GM18868 (cell line): ENCODE measurements at regions not wholly inside any gene's neighbourhood (a gene's known extent, or its start where the extent isn't known, plus 50 kb on each side); places are given as distances from the start of the nearest gene placed in this dataset.

Experiments
- ATAC-seq: cut with Tn5 transposase; IDR thresholded peaks from one replicate; pipeline ENCODE4 v1.9.1; 2021; ENCODE audit warnings: mild to moderate bottlenecking, moderate library complexity; ENCODE audit not compliant: unreplicated experiment

GRCh38 chr6:88558981-88559380 is 392.8 kb upstream of the CNR1 start:
- ATAC-seq: no peak

GRCh38 chr6:88556663-88557062 is 390.5 kb upstream of the CNR1 start:
- ATAC-seq: no peak

GRCh38 chr6:88548891-88549505 is 382.9 kb upstream of the CNR1 start:
- ATAC-seq: no peak

- ATAC-seq: peak; percentile 82
Observed at GRCh38 chr6:88547768-88548167, 381.6 kb upstream of the CNR1 start.

GRCh38 chr6:88545991-88546390 is 379.8 kb upstream of the CNR1 start:
- no peak for ATAC-seq

- ATAC-seq: no peak
Observed at GRCh38 chr6:88544986-88545612, 379.0 kb upstream of the CNR1 start.

- no peak for ATAC-seq
Observed at GRCh38 chr6:88539295-88539764, 373.2 kb upstream of the CNR1 start.

GRCh38 chr6:88538840-88539239 is 372.7 kb upstream of the CNR1 start:
- no peak for ATAC-seq

GRCh38 chr6:88538130-88538706 is 372.1 kb upstream of the CNR1 start:
- ATAC-seq: no peak

GRCh38 chr6:88536071-88536625 is 370.0 kb upstream of the CNR1 start:
- no peak for ATAC-seq

- peak; percentile 50 for ATAC-seq
Observed at GRCh38 chr6:88535306-88535705, 369.2 kb upstream of the CNR1 start.

- no peak for ATAC-seq
Observed at GRCh38 chr6:88532241-88532860, 366.2 kb upstream of the CNR1 start.

- ATAC-seq: no peak
Observed at GRCh38 chr6:88529726-88530125, 363.6 kb upstream of the CNR1 start.

- no peak for ATAC-seq
Observed at GRCh38 chr6:88520445-88520844, 354.3 kb upstream of the CNR1 start.

GRCh38 chr6:88520017-88520338 is 353.8 kb upstream of the CNR1 start:
- ATAC-seq: no peak

GRCh38 chr6:88519301-88520016 is 353.3 kb upstream of the CNR1 start:
- no peak for ATAC-seq

- ATAC-seq: no peak
Observed at GRCh38 chr6:88517737-88518136, 351.6 kb upstream of the CNR1 start.

GRCh38 chr6:88513920-88514319 is 347.8 kb upstream of the CNR1 start:
- no peak for ATAC-seq

- ATAC-seq: no peak
Observed at GRCh38 chr6:88513471-88513870, 347.3 kb upstream of the CNR1 start.

- ATAC-seq: no peak
Observed at GRCh38 chr6:88512951-88513350, 346.8 kb upstream of the CNR1 start.

- no peak for ATAC-seq
Observed at GRCh38 chr6:88502391-88502790, 336.2 kb upstream of the CNR1 start.
